Hematopoietic multipotent progenitor cell treated with erythropoietin and hydrocortisone succinate and interleukin-3 and kit ligand, for 8 days (in vitro differentiated cells): ENCODE measurements at regions not wholly inside any gene's neighbourhood (a gene's known extent, or its start where the extent isn't known, plus 50 kb on each side); places are given as distances from the start of the nearest gene placed in this dataset.
"Not testable (repeated sequence)": the region's sequence is repeated elsewhere in the genome, so short reads cannot be mapped to it uniquely, and the experiment has no call there.

Experiments used
- DNase-seq: peaks from one replicate; pipeline ENCODE4 v3.0.0-alpha.2; 2015

GRCh38 chr1:38608202-38608864 lies 251.2 kb downstream of the RRAGC start:
- peak; percentile 53 for DNase-seq

GRCh38 chr1:38607526-38607925 lies 252.0 kb downstream of the RRAGC start:
- no peak for DNase-seq

GRCh38 chr1:38605063-38605462 lies 254.5 kb downstream of the RRAGC start:
- DNase-seq, result no peak

GRCh38 chr1:38603907-38604306 lies 255.7 kb downstream of the RRAGC start:
- no peak for DNase-seq

- no peak for DNase-seq
These were observed 258.7 kb downstream of the RRAGC start for GRCh38 chr1:38600905-38601304.

- no peak for DNase-seq
These were observed 259.3 kb downstream of the RRAGC start for GRCh38 chr1:38600286-38600685.

GRCh38 chr1:38598118-38598517 lies 261.5 kb downstream of the RRAGC start:
- DNase-seq, result no peak

GRCh38 chr1:38589036-38589435 lies 270.5 kb downstream of the RRAGC start:
- DNase-seq, result no peak

GRCh38 chr1:38587766-38588165 lies 271.8 kb downstream of the RRAGC start:
- DNase-seq, result no peak

- peak; percentile 31 for DNase-seq
These were observed 272.5 kb downstream of the RRAGC start for GRCh38 chr1:38586993-38587646.

GRCh38 chr1:38585971-38586370 lies 273.6 kb downstream of the RRAGC start:
- no peak for DNase-seq

- DNase-seq, result no peak
These were observed 274.1 kb downstream of the RRAGC start for GRCh38 chr1:38585460-38585859.

GRCh38 chr1:38584448-38585355 lies 274.9 kb downstream of the RRAGC start:
- DNase-seq, result no peak

GRCh38 chr1:38583287-38583686 lies 276.3 kb downstream of the RRAGC start:
- not testable (repeated sequence) for DNase-seq

GRCh38 chr1:38581396-38581795 lies 278.2 kb downstream of the RRAGC start:
- no peak for DNase-seq

GRCh38 chr1:38580594-38580993 lies 279.0 kb downstream of the RRAGC start:
- no peak for DNase-seq

GRCh38 chr1:38579056-38579455 lies 280.5 kb downstream of the RRAGC start:
- no peak for DNase-seq

- no peak for DNase-seq
These were observed 281.2 kb downstream of the RRAGC start for GRCh38 chr1:38578271-38578951.

GRCh38 chr1:38577937-38578270 lies 281.7 kb downstream of the RRAGC start:
- no peak for DNase-seq

- no peak for DNase-seq
These were observed 282.2 kb downstream of the RRAGC start for GRCh38 chr1:38577385-38577784.

- no peak for DNase-seq
These were observed 283.3 kb downstream of the RRAGC start for GRCh38 chr1:38576241-38576640.

GRCh38 chr1:38571726-38572125 lies 287.8 kb downstream of the RRAGC start:
- no peak for DNase-seq

GRCh38 chr1:38570657-38570975 lies 289.0 kb downstream of the RRAGC start:
- DNase-seq, result no peak
